ENCODE measurements at regions not wholly inside any gene's neighbourhood (a gene's known extent, or its start where the extent isn't known, plus 50 kb on each side); places are given as distances from the start of the nearest gene placed in this dataset.

DNA sequence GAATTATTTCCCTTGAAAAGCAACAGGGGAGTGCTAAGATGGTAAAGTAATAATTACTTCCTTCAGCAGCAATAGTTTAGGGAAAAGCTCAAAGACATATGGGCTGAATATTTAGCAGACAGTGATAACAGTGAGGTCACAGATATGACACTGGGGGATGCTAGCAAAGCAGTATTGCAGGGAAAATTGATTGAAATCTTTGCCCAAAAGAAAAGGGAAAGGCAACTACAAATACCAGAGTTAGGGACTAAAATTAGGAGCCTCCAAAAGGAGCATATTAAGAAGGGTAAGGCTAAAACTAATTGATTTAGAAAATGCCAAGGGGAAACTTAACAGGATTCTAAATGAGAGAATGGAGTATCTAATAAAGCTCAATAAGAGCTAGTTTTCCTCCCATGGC is 1191.3 kb upstream of the TENM3 start:
- TF ChIP-seq, protein P1, sequence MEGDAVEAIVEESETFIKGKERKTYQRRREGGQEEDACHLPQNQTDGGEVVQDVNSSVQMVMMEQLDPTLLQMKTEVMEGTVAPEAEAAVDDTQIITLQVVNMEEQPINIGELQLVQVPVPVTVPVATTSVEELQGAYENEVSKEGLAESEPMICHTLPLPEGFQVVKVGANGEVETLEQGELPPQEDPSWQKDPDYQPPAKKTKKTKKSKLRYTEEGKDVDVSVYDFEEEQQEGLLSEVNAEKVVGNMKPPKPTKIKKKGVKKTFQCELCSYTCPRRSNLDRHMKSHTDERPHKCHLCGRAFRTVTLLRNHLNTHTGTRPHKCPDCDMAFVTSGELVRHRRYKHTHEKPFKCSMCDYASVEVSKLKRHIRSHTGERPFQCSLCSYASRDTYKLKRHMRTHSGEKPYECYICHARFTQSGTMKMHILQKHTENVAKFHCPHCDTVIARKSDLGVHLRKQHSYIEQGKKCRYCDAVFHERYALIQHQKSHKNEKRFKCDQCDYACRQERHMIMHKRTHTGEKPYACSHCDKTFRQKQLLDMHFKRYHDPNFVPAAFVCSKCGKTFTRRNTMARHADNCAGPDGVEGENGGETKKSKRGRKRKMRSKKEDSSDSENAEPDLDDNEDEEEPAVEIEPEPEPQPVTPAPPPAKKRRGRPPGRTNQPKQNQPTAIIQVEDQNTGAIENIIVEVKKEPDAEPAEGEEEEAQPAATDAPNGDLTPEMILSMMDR (IDR thresholded peaks at IDR 0.05; ENCODE audit: control insufficient read depth, extremely low read depth, insufficient read depth): no peak
- no peak for DNase-seq (ENCODE audit: low read depth)

DNA sequence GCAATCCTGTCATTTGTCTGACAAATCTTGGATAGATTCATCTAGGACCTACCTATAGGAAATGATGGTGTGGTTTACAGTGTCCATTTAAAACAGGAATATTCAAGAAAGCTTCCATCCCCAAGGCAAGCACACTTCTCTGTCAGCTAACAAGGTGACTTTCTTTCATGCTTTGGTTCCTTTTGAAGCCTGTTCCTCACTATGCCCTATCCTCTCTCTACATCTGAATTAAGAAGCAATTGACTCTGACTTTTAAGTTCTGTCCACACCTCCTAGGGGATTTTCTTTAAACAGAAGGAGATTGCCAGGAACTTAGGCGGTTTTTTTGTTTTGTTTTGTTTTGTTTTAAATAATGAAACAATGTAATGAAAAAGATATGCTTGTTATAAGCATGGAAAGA is 1181.4 kb upstream of the TENM3 start:
- H3K4me3 ChIP-seq (ENCODE audit: low read depth, low read length): no peak overlapping the region
- TF ChIP-seq, protein P1 (IDR thresholded peaks at IDR 0.05; ENCODE audit: control insufficient read depth, extremely low read depth, insufficient read depth): no peak
- DNase-seq (ENCODE audit: low read depth): no peak

More for the DNA sequence above, 1191.3 kb upstream of the TENM3 start:
- no peak overlapping the region for H3K4me3 ChIP-seq (ENCODE audit: low read depth, low read length)

DNA sequence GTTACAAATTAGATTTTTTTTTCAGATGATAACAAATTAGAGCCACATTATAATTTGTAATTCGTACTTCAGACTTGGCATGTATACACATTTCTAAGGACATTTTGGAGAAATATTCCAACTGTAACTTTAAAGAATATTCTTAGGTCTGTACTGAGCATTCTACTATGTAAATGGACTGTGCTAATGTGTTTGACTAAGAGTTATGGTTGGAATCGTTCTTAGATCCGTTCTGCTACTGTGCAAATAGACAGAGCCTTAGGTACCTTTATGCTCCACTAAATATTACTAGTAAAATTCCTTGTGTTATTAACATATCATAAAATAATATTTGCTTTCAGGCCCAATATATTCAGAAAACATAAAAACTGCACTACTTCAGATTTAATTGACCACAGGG is 1180.0 kb upstream of the TENM3 start:
- no peak overlapping the region for H3K4me3 ChIP-seq (ENCODE audit: low read depth, low read length)
- TF ChIP-seq, protein P1 (IDR thresholded peaks at IDR 0.05; ENCODE audit: control insufficient read depth, extremely low read depth, insufficient read depth): no peak
- peak; percentile 27 for DNase-seq (ENCODE audit: low read depth)

DNA sequence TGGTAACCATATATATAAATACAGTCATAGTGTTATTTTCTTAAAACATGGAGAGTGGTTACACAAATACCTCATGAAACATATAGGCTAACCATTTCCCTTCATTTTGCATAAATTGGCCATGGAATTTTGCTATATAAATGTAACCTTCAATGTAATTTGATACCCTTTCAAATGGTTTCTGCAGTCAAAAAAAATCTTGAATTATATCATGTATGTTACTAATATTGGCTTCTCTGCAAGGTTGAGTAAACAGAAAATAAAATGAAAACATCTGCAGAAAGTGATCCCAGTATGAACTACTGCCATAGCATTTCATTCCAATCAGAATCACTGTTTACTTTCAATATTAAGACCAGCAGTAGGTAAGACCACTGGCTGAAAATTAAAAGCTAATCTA is 1165.9 kb upstream of the TENM3 start:
- DNase-seq (ENCODE audit: low read depth): no peak
- no peak overlapping the region for H3K4me3 ChIP-seq (ENCODE audit: low read depth, low read length)
- TF ChIP-seq, protein P1 (IDR thresholded peaks at IDR 0.05; ENCODE audit: control insufficient read depth, extremely low read depth, insufficient read depth): no peak

DNA sequence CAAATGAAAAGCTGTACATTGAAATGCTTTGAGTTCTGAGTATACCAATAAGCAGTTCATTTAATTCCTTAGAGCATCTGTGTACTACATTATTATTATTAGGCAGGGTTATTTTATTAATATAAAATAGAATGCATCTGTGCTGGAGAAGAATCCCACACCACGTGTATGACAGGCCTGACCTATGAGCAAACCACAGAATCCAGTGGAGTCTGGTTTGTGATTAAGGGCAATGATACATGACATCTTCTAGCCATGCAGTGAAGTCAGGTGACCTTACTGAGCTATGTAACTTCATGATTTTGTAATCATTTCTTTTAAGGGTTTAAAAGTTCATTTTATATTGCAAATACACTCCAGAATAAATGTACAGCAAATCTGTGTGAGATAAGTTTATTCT is 1165.0 kb upstream of the TENM3 start:
- no peak overlapping the region for H3K4me3 ChIP-seq (ENCODE audit: low read depth, low read length)
- TF ChIP-seq, protein P1 (IDR thresholded peaks at IDR 0.05; ENCODE audit: control insufficient read depth, extremely low read depth, insufficient read depth): no peak
- DNase-seq (ENCODE audit: low read depth): no peak

DNA sequence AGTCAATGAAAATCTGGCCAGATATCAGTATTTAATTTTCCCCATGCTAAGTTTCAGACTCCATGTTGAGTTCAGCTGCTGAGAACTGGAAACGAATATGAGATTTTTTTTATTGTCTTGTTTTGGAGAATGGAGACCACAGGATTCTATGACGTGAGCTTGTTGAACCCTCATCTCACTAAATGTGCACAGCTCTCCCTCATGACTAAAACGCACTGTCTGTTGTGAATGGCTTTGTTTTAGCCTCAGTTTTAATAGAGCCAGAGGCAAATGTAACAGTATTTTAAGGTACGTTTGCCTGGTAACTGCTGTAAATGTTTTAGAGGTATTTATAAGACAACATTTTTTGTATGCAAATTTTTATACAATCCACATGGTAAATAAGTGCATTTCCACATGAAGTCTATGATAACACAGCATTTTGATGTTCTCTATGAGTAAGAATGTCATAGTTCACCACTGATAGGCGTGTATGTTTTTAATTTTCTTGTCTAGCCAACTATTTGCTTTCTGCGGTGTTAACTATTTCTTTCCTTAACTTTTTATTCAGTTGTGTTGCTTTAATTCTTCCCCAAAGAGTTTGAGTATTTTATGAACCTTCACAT is 1159.3 kb upstream of the TENM3 start:
- TF ChIP-seq, protein P1 (IDR thresholded peaks at IDR 0.05; ENCODE audit: control insufficient read depth, extremely low read depth, insufficient read depth): no peak
- DNase-seq (ENCODE audit: low read depth): no peak
- H3K4me3 ChIP-seq (ENCODE audit: low read depth, low read length): no peak overlapping the region

DNA sequence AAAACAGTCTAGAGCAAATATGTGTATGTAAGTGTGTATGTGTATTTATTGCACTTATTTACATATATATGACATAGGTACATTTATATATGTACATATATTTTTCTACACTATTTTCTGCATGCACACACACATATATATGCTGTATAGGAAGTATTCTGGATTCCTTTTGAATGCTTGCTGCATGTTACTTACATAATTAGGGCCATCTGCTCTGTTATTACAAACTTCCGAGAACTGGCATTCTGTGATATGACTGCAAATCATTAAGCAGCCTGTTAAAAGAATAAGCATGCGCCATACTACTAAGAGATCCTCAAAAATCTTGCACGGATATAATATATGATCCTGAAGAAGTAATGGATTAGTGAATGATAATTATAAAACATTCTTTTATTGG is 1157.6 kb upstream of the TENM3 start:
- no peak for DNase-seq (ENCODE audit: low read depth)
- TF ChIP-seq, protein P1 (IDR thresholded peaks at IDR 0.05; ENCODE audit: control insufficient read depth, extremely low read depth, insufficient read depth): no peak

More for the DNA sequence above, 1157.6 kb upstream of the TENM3 start:
- no peak overlapping the region for H3K4me3 ChIP-seq (ENCODE audit: low read depth, low read length)

Measured in LNCaP clone FGC (cell line).